ENCODE measurements at regions not wholly inside any gene's neighbourhood (a gene's known extent, or its start where the extent isn't known, plus 50 kb on each side); places are given as distances from the start of the nearest gene placed in this dataset.
"Not testable (repeated sequence)": the region's sequence is repeated elsewhere in the genome, so short reads cannot be mapped to it uniquely, and the experiment has no call there.

- in situ Hi-C loops (cut with HindIII; ENCODE audit: low pct_unique_long_range_greater_than_20kb, low sequenced_read_pairs): no loop called here
- no peak for DNase-seq (ENCODE audit: low read depth, low spot score)
Measured at GRCh38 chrX:131840799-131841495, 182.2 kb upstream of the STK26 start.

GRCh38 chrX:131841496-131842437 is 181.3 kb upstream of the STK26 start:
- in situ Hi-C loops (cut with HindIII; ENCODE audit: low pct_unique_long_range_greater_than_20kb, low sequenced_read_pairs): no loop called here
- peak; percentile 74 for DNase-seq (ENCODE audit: low read depth, low spot score)

GRCh38 chrX:131843987-131844386 is 179.1 kb upstream of the STK26 start:
- in situ Hi-C loops (cut with HindIII; ENCODE audit: low pct_unique_long_range_greater_than_20kb, low sequenced_read_pairs): no loop called here
- no peak for DNase-seq (ENCODE audit: low read depth, low spot score)

DNA sequence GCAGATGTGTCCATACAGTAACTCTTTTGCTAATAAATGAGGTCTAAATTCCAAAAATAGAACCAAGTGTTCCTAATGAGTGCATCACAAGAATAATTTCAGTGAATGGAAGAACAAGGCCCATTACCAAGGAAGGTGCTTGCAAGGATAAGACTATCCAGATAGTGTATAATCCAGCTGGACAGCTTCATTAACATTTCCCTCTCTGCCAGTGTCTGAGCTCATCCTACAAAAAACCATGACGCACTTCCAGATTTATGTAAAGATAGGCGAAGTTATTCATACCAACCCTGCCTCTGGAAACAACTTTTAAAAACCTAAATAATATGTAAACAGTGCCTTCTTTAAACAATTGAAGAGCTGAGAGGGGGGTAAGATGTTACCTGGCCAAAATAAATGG is 177.9 kb upstream of the STK26 start:
- DNase-seq (ENCODE audit: low read depth, low spot score): no peak
- in situ Hi-C loops (cut with HindIII; ENCODE audit: low pct_unique_long_range_greater_than_20kb, low sequenced_read_pairs): no loop called here

GRCh38 chrX:131845771-131846170 is 177.3 kb upstream of the STK26 start:
- in situ Hi-C loops (cut with HindIII; ENCODE audit: low pct_unique_long_range_greater_than_20kb, low sequenced_read_pairs): no loop called here
- no peak for DNase-seq (ENCODE audit: low read depth, low spot score)

GRCh38 chrX:131850964-131851363 is 172.1 kb upstream of the STK26 start:
- DNase-seq (ENCODE audit: low read depth, low spot score); in situ Hi-C loops (cut with HindIII; ENCODE audit: low pct_unique_long_range_greater_than_20kb, low sequenced_read_pairs): not testable (repeated sequence)

GRCh38 chrX:131853440-131853839 is 169.7 kb upstream of the STK26 start:
- in situ Hi-C loops (cut with HindIII; ENCODE audit: low pct_unique_long_range_greater_than_20kb, low sequenced_read_pairs): no loop called here
- no peak for DNase-seq (ENCODE audit: low read depth, low spot score)

- peak; percentile 41 for DNase-seq (ENCODE audit: low read depth, low spot score)
Measured at GRCh38 chrX:131854581-131854980, 168.5 kb upstream of the STK26 start.

DNA sequence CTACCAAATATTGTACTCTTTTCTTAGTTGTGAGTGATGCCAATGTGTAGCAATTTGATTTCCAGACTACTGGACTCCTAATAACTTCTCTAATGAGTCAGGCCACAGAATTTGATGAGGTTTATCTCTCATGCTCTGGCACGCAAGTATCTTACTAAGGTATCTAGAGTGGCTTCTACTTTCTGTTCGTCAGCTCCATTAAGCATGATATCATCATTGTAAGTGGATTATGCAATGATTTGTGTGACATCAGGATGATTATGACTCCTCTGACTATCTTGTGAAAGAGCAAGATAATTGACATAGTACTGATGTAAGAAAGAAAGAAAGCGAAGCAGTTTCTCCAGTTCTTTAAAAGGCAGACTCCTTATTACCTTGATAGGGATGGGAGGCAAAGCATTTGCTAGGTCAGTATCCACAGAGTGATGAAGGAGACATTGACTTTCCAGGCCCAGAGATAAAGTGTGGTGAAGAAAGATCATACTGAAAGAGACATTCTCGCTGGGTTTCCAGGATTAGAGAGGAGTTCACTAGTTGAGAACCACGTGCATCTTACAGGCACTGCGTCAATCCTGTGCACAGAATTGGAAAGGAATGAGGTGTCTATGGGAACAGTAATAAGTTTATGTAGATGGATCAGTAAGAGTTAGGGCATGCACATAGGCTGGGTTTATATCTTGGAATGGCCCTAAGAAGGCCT is 161.9 kb upstream of the STK26 start:
- in situ Hi-C loops (cut with HindIII; ENCODE audit: low pct_unique_long_range_greater_than_20kb, low sequenced_read_pairs): no loop called here
- no peak for DNase-seq (ENCODE audit: low read depth, low spot score)

More at GRCh38 chrX:131854581-131854980, 168.5 kb upstream of the STK26 start:
- in situ Hi-C loops (cut with HindIII; ENCODE audit: low pct_unique_long_range_greater_than_20kb, low sequenced_read_pairs): no loop called here

DNA sequence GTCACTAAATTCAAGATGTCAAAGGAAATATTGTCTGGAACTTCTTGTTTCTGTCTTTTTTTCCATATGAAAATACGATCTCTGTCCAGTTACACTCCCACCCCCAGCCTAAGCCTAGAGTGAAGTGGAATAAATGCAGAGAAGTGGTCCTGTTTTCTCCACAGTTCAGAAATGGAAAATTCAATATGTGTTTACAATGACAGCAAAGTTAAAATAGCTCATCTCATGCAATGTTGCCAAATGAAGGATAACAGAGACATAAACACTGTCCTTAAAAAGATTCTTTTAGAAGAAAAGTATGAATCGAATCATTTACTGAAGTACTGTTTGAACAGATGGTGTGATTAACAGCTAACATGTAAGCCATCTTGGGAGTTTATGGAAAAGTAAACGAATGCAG is 160.8 kb upstream of the STK26 start:
- DNase-seq (ENCODE audit: low read depth, low spot score): no peak
- in situ Hi-C loops (cut with HindIII; ENCODE audit: low pct_unique_long_range_greater_than_20kb, low sequenced_read_pairs): no loop called here

DNA sequence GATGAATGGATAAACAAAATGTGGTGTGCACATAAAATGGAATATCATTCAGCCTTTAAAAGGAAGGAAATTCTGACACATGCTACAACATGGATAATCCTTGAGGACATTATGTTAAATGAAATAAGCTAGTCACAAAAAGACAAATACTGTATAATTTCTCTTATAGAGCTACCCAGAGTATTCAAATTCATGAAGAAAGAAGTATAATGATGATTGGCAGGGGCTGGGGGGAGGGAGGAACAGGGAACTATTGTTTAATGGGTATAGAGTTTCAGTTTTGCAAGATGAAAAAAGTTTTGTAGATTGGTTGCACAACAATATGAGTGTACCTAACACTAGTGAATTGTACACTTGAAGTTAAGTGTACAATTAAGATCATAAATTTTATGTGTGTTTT is 153.9 kb upstream of the STK26 start:
- in situ Hi-C loops (cut with HindIII; ENCODE audit: low pct_unique_long_range_greater_than_20kb, low sequenced_read_pairs): no loop called here
- DNase-seq (ENCODE audit: low read depth, low spot score): no peak

GRCh38 chrX:131874300-131874699 is 148.8 kb upstream of the STK26 start:
- in situ Hi-C loops (cut with HindIII; ENCODE audit: low pct_unique_long_range_greater_than_20kb, low sequenced_read_pairs): no loop called here
- no peak for DNase-seq (ENCODE audit: low read depth, low spot score)

- DNase-seq (ENCODE audit: low read depth, low spot score); in situ Hi-C loops (cut with HindIII; ENCODE audit: low pct_unique_long_range_greater_than_20kb, low sequenced_read_pairs): not testable (repeated sequence)
Measured at GRCh38 chrX:131875827-131876226, 147.3 kb upstream of the STK26 start.

DNA sequence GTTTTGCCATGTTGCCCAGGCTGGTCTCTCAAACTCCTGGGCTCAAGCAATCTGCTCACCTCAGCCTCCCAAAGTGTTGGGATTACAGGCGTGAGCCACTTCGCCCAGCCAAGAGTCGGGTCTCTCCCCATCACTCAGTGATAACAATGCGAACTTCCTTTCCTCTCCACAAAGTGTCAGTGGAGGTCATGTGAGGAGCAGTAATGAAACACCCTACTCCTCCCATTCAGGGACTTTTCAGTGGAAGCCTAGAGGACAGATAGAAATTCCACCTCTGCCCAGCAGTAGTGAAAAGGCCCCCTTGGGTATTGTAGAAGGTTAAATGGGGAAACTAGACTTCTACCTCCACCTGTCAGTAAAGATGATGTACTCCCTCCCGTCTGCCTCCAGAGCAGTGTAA is 141.9 kb upstream of the STK26 start:
- in situ Hi-C loops (cut with HindIII; ENCODE audit: low pct_unique_long_range_greater_than_20kb, low sequenced_read_pairs): no loop called here
- no peak for DNase-seq (ENCODE audit: low read depth, low spot score)

DNA sequence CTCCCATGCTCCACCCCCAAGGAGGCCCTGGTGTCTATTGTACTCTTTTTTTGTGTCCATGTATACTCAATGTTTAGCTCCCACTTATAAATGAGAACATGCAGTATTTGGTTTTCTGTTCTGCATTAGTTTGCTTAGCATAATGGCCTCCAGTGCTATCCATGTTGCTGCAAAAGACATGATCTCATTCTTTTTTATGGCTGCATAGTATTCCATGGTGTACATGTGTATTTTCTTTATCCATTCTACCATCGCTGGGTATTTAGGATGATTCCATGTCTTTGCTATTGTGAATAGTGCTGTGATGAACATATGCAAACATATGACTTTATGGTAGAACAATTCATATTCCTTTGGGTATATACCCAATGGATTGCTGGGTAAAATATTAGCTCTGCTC is 138.1 kb upstream of the STK26 start:
- DNase-seq (ENCODE audit: low read depth, low spot score); in situ Hi-C loops (cut with HindIII; ENCODE audit: low pct_unique_long_range_greater_than_20kb, low sequenced_read_pairs): not testable (repeated sequence)

- in situ Hi-C loops (cut with HindIII; ENCODE audit: low pct_unique_long_range_greater_than_20kb, low sequenced_read_pairs); DNase-seq (ENCODE audit: low read depth, low spot score): not testable (repeated sequence)
Measured at GRCh38 chrX:131893857-131894256, 129.2 kb upstream of the STK26 start.

GRCh38 chrX:131894995-131895394 is 128.1 kb upstream of the STK26 start:
- no peak for DNase-seq (ENCODE audit: low read depth, low spot score)
- in situ Hi-C loops (cut with HindIII; ENCODE audit: low pct_unique_long_range_greater_than_20kb, low sequenced_read_pairs): no loop called here

GRCh38 chrX:131895807-131896206 is 127.3 kb upstream of the STK26 start:
- no peak for DNase-seq (ENCODE audit: low read depth, low spot score)
- in situ Hi-C loops (cut with HindIII; ENCODE audit: low pct_unique_long_range_greater_than_20kb, low sequenced_read_pairs): no loop called here
